Thyroid gland (tissue), 4 donors: ENCODE measurements at regions not wholly inside any gene's neighbourhood (a gene's known extent, or its start where the extent isn't known, plus 50 kb on each side); places are given as distances from the start of the nearest gene placed in this dataset.

ENCODE experiments used
- POLR2A ChIP-seq, 2 donors: fragments of 450-650 bp; IDR thresholded peaks; one replicate each; pipeline ENCODE4 v1.6.1; 2017; ENCODE audit warnings: antibody characterized with exemption in 2 of 2, mild to moderate bottlenecking in 2 of 2, moderate library complexity in 1 of 2
- TF ChIP-seq, protein P1 (sequence below), 6 experiments: fragments of 200-600 bp in 3 of 6; fragments of 450-650 bp in 3 of 6; sonication (generic) in 3 of 6; IDR thresholded peaks; one replicate each; pipeline ENCODE4 v1.5.1; 2016 to 2019; ENCODE audit warnings: antibody characterized with exemption in 6 of 6, mild to moderate bottlenecking in 2 of 6, inconsistent platforms in 1 of 6, moderate library complexity in 1 of 6

DNA sequence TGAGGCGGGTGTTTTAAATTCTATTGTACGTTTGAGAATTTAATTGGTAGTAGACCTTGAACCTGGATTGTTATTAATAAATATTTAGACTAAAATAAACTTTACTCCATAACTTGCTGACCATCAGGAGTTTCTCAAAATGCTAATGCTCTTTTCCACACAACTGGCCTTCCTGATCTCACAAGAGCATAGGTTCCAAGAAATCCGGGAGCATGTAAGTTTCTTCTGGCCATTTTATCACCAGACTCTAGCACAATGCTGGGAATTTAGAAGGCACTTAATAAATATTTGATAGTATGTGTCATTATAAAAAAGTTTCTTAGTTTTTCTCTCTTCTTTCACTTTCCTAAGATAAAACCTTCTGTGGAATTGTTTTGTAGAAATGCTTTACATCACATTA lies 2047.1 kb downstream of the SUCLG1 start:
- TF ChIP-seq, protein P1, sequence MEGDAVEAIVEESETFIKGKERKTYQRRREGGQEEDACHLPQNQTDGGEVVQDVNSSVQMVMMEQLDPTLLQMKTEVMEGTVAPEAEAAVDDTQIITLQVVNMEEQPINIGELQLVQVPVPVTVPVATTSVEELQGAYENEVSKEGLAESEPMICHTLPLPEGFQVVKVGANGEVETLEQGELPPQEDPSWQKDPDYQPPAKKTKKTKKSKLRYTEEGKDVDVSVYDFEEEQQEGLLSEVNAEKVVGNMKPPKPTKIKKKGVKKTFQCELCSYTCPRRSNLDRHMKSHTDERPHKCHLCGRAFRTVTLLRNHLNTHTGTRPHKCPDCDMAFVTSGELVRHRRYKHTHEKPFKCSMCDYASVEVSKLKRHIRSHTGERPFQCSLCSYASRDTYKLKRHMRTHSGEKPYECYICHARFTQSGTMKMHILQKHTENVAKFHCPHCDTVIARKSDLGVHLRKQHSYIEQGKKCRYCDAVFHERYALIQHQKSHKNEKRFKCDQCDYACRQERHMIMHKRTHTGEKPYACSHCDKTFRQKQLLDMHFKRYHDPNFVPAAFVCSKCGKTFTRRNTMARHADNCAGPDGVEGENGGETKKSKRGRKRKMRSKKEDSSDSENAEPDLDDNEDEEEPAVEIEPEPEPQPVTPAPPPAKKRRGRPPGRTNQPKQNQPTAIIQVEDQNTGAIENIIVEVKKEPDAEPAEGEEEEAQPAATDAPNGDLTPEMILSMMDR (IDR thresholded peaks at IDR 0.05), result no peak
- no peak for TF ChIP-seq POLR2A (IDR thresholded peaks at IDR 0.05)
